HG02763 (cell line): ENCODE measurements at regions not wholly inside any gene's neighbourhood (a gene's known extent, or its start where the extent isn't known, plus 50 kb on each side); places are given as distances from the start of the nearest gene placed in this dataset.
"Not testable (repeated sequence)": the region's sequence is repeated elsewhere in the genome, so short reads cannot be mapped to it uniquely, and the experiment has no call there.

ENCODE experiments used
- ATAC-seq: cut with Tn5 transposase; IDR thresholded peaks from one replicate; pipeline ENCODE4 v1.9.1; 2021; ENCODE audit warnings: mild to moderate bottlenecking, moderate library complexity; ENCODE audit not compliant: unreplicated experiment

- not testable (repeated sequence) for ATAC-seq
These were observed 63.2 kb upstream of the IER3 start for GRCh38 chr6:30807566-30807965.

DNA sequence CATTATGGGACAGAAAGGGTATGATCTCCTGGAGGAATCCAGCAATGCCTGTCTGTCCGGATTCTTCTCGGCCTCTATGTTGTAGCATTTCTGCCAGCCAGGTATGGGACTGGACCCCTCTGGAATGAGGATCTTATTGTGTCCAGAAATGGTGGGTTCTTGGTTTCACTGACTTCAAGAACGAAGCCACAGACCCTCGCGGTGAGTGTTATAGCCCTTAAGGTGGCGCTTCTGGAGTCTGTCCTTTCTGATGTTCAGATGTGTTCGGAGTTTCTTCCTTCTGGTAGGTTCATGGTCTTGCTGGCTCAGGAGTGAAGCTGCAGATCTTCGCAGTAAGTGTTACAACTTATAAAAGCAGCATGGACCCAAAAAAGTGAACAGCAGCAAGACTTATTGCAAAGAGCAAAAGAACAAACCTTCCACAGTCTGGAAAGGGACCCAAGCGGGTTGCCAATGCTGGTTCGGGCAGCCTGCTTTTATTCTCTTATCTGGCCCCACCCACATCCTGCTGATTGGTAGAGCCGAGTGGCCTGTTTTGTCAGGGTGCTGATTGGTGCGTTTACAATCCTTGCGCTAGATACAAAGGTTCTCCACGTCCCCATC lies 62.3 kb upstream of the IER3 start:
- ATAC-seq = no peak

DNA sequence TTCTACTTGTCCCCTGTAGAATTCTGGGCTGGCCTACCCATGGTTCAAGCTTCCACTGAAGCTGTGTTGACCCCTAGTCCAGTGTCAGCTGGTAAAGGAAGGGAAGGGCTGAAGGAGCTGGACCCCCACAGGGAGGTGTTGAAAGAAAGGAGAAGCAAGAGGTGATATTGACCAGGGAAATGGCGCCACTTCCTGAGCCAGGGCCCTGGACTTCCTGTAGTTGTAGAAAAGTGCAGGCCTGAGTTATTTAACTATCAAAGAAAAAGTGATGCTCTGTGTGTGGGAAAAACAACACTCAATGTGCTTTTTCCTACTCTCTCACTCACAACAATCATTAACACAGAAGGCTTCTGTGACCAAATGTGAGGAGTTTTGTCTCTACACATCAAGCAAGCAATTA lies 60.0 kb upstream of the IER3 start:
- no peak for ATAC-seq

GRCh38 chr6:30802731-30803130 lies 58.4 kb upstream of the IER3 start:
- no peak for ATAC-seq

- ATAC-seq = no peak
These were observed 57.6 kb upstream of the IER3 start for GRCh38 chr6:30801950-30802349.

- ATAC-seq = no peak
These were observed 56.5 kb upstream of the IER3 start for GRCh38 chr6:30800871-30801270.

DNA sequence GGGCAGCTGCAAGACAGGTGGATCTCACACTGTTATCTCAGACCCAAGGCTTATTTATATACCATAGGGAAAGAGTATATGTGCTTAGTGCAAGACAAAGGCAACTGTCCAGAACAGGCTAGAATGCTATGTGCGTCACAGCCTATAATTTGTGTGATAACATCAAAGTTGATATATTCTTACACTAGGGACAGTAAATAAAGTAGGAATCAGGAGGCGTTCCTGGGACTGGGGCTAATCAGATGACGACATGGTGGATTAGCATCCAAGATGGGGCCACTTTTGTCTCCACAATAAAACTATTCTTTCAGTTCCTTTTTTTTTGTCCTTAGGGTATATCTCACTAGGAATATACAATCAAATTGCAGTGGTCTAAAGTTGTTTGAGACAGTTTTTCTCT lies 54.9 kb upstream of the IER3 start:
- ATAC-seq = no peak

- ATAC-seq = no peak
These were observed 54.1 kb upstream of the IER3 start for GRCh38 chr6:30798494-30798893.

DNA sequence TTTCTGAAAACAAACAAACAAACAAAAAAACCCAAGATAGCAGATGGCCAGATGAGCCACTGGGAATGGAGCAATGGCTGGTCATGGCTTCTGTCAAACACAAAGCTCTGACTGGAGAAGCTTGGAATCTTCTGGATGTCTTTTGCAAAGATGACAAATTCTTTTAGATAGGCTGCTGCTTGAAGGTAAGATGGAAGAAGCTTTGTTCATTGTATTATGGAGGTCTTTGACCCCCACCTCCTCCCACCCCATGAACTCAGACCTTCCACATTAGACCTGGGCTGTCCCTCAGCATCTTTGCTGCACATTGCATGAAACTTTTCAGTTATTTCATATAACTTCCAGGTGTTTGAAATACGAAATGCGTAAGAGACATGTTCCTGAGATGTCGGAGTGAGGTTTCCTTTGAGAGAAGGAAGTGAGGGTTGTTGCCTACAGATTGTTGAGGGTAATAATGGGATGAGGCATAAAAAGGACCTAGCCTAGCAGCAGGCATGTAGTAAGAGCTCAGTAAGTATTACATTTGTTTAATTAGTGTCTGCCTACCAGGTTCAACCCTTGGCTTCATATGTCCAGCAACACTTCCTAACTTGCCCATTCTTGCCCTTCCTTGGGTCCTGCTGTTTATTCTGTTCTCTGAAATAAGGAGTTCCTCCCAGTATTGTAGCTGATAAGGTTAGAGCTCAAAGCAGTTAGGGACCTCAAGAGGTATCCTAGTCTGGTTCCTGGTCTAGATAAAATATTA lies 51.4 kb upstream of the IER3 start:
- no peak for ATAC-seq
